RCC 7860 (cell line): ENCODE measurements at regions not wholly inside any gene's neighbourhood (a gene's known extent, or its start where the extent isn't known, plus 50 kb on each side); places are given as distances from the start of the nearest gene placed in this dataset.
"Not testable (repeated sequence)": the region's sequence is repeated elsewhere in the genome, so short reads cannot be mapped to it uniquely, and the experiment has no call there.

ENCODE experiments used
- DNase-seq: peaks from one replicate; pipeline ENCODE4 v3.0.0-alpha.2; 2015; ENCODE audit warnings: low spot score
- FAIRE-seq: peaks from 2 replicates; lab custom pipeline; 2012; peaks lifted over from hg19 to GRCh38; lab: Jason Lieb, UNC

GRCh38 chr6:100105919-100106529, 112.0 kb upstream of the MCHR2 start:
- FAIRE-seq (no peak), DNase-seq (no peak)

- FAIRE-seq (no peak), DNase-seq (no peak)
These were observed 111.1 kb upstream of the MCHR2 start for GRCh38 chr6:100105138-100105537.

GRCh38 chr6:100103931-100104330, 109.9 kb upstream of the MCHR2 start:
- DNase-seq = no peak
- FAIRE-seq = no peak

- DNase-seq = no peak
- no peak for FAIRE-seq
These were observed 109.2 kb upstream of the MCHR2 start for GRCh38 chr6:100103194-100103593.

DNA sequence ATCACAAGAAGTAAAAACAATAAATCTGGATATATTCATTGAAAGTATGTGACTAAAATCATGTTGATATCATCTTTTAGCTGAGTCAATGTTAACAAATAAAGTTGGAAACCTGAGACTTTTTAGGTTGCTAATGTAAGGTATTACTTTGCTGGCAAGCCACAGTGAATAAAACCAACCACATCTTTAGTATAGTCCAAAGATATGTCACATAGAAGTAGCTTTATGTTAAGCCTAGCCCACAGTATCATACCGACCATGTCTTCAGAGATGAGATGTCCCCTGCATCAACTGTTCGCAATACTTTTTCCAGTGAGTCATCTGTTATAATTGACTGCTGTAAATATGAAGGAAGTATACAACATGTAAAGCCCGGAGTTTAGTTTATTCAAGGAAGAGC, 107.6 kb upstream of the MCHR2 start:
- DNase-seq (no peak), FAIRE-seq (no peak)

GRCh38 chr6:100100776-100101175, 106.8 kb upstream of the MCHR2 start:
- DNase-seq = no peak
- FAIRE-seq = no peak

- FAIRE-seq = peak; percentile 69
These were observed 105.4 kb upstream of the MCHR2 start for GRCh38 chr6:100099189-100100074.

GRCh38 chr6:100096936-100097335, 102.9 kb upstream of the MCHR2 start:
- no peak for DNase-seq
- FAIRE-seq = no peak

More at GRCh38 chr6:100099189-100100074, 105.4 kb upstream of the MCHR2 start:
- DNase-seq = peak; percentile 19

- no peak for DNase-seq
- no peak for FAIRE-seq
These were observed 102.3 kb upstream of the MCHR2 start for GRCh38 chr6:100096341-100096740.

- FAIRE-seq (no peak), DNase-seq (no peak)
These were observed 99.4 kb upstream of the MCHR2 start for GRCh38 chr6:100093405-100093804.

DNA sequence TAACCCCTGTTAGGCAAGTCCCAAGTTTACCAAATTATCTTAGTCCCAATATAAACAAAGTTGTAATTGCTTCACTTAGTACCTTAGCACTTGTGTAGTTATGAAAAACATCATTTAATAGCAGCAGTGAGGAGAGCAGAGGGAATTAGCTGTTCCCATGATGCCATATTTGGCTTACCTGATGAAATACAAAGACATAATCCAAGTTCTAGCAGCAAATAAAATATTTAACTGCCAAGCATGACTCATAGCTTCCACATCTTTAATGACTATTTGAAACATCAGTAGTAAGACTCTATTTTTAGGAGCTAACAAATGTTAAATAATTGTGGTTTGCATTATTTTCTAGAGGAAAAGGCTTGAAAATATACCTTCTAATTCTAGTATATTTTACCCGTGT, 94.0 kb upstream of the MCHR2 start:
- DNase-seq (no peak), FAIRE-seq (no peak)

DNA sequence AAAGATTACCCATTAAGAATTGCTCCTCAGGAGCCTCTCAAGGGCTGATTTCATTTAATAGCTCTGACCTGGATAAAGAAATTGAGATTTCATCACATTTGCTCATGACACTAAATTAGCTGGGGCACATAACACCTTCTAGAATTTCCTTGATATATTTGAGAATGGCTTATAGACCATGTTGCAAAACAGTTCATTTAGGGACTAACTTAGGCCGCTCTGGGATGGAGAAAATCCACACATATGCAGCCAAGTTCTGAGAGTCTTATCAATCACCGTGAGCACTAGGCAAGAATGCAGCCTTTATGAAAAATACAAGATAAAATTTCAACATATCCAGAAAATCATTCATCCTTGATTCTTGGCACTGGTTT, 91.0 kb upstream of the MCHR2 start:
- FAIRE-seq = no peak

DNA sequence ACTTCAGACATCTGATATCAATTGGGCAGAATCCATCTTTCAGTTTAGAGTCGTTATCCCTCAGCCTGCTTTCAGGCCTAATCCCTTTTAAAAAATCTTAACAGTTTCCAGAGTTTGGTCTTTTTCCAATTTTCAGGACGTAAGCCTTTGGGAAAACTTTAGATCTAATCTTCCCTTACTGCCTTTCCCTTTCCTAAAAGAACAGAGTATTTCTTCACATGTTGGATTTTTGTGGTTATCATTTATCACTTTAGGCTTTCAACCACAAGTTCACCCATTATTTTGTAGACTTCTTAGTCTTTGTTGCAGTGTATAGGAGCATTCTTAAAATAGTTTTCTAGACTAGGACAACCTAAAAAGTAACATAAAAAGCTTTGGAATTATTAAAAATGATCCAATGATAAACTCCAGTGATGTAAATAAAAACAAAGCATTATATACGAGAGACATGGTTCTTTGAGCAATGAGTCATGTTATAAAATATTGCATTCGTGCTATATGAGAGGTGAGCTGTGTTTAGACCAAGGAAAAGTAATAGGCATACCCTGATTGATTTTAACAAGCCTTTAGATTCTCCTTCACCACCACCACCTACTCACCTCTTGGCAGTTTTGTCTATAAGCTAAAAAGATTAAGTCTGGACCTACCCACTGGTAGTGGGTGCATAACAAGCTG, 90.4 kb upstream of the MCHR2 start:
- FAIRE-seq = no peak
- no peak for DNase-seq

More for the DNA sequence above, 91.0 kb upstream of the MCHR2 start:
- no peak for DNase-seq

- no peak for FAIRE-seq
- peak; percentile 17 for DNase-seq
These were observed 84.5 kb upstream of the MCHR2 start for GRCh38 chr6:100078509-100078908.

GRCh38 chr6:100065348-100065747, 71.3 kb upstream of the MCHR2 start:
- FAIRE-seq (no peak), DNase-seq (no peak)

DNA sequence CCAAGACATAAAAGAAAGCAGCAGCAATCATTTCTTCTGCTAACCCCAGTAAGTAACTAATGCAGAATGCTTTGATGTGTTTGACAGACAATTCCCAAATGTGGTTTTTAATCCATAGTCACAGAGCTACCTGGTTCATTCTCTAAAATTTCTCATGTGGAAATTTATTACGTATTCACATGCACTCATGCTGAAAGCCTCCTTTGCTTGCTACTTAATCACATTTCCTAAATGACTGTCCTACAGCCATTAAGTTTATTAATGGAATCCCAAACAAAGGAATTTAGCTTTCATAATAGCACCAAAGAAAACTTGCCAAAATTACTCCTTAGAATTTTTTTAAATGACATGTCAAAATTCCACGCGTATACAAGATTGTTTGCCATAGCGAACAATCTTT, 68.6 kb upstream of the MCHR2 start:
- FAIRE-seq (no peak), DNase-seq (no peak)

DNA sequence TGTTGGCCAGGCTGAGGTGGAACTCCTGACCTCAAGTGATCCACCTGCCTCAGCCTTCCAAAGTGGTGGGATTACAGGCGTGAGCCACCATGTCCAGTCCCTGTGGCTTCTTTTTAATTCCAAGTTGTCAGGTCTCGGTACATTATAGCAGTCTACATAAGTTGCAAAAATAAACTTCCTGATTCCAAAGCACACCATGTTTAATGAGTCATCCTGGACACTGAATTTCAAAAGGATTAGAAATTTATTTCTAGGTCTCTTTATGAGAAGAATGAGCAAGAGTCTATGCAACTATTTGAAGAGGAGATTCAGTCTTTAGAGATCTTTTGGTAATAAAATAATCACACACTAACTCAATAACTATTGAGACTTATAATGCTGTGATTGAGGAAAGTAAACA, 63.9 kb upstream of the MCHR2 start:
- FAIRE-seq (no peak), DNase-seq (no peak)

GRCh38 chr6:100050550-100050949, 56.5 kb upstream of the MCHR2 start:
- no peak for FAIRE-seq
- DNase-seq = no peak

DNA sequence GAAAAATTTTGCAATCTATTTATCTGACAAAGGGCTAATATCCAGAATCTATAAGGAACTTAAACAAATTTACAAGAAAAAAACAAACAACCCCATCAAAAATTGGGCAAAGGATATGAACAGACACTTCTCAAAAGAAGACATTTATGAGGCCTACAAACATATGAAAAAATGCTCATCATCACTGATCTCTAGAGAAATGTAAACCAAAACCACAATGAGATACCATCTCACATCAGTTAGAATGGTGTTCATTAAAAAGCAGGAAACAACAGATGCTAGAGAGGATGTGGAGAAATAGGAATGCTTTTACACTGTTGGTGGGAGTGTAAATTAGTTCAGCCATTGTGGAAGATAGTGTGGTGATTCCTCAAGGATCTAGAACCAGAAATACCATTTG, 49.9 kb upstream of the MCHR2 start:
- not testable (repeated sequence) for FAIRE-seq, DNase-seq
